HepG2 (cell line): ENCODE measurements at regions not wholly inside any gene's neighbourhood (a gene's known extent, or its start where the extent isn't known, plus 50 kb on each side); places are given as distances from the start of the nearest gene placed in this dataset.
"Not testable (repeated sequence)": the region's sequence is repeated elsewhere in the genome, so short reads cannot be mapped to it uniquely, and the experiment has no call there.

Source experiments
- ATAC-seq: fragments of 200-7000 bp; cut with Tn5 transposase; 3 replicates; pipeline ENCODE4 v1.9.1; 2020; ENCODE audit warnings: mild to moderate bottlenecking, moderate library complexity
- BruUV-seq: library from RNA; stranded (reverse); fragments of 400-500 nt; replicated peaks from 2 replicates; lab custom pipeline; 2021; lab: Mats Ljungman, UMichigan
- CTCF ChIA-PET: fragments of 300-600 bp; formaldehyde crosslinking; extraction: SDS; loops from one replicate; lab custom pipeline; 2021; ENCODE audit warnings: low total read pairs, inconsistent platforms, low intra/inter-chr PET ratio; lab: Yijun Ruan, JAX
- POLR2A ChIA-PET: fragments of 350-600 bp; sonication (Branson Sonifier 250); formaldehyde crosslinking; loops from one replicate; lab custom pipeline; 2020; ENCODE audit warnings: antibody characterized with exemption, inconsistent platforms; lab: Yijun Ruan, JAX
- DNase-seq: peaks from one replicate; pipeline ENCODE4 v3.0.0-alpha.2; 2015; ENCODE audit warnings: low spot score
- FAIRE-seq: peaks from 3 replicates; lab custom pipeline; 2011; peaks lifted over from hg19 to GRCh38; lab: Jason Lieb, UNC
- H2AFZ ChIP-seq: one replicate; pipeline ENCODE4 v1.6.1; 2011; ENCODE audit warnings: low read length, inconsistent platforms
- H3K27ac ChIP-seq: fragments of 300-600 bp; 3 replicates; pipeline ENCODE4 v1.8.0; 2011; ENCODE audit warnings: mixed run types, mild to moderate bottlenecking, mixed read lengths, low read length, inconsistent platforms; ENCODE audit not compliant: insufficient read depth; ENCODE audit errors: extremely low read length
- H3K27me3 ChIP-seq, 2 experiments: fragments of 200-600 bp in 1 of 2; 2 replicates in 1 of 2; 3 replicates in 1 of 2; pipeline versions ENCODE4 v1.6.0 to v1.8.0; 2011; ENCODE audit warnings: low read length in 2 of 2, mild to moderate bottlenecking in 2 of 2, moderate library complexity in 2 of 2, inconsistent platforms in 1 of 2; ENCODE audit not compliant: insufficient read depth in 2 of 2, control insufficient read depth in 1 of 2
- H3K36me3 ChIP-seq, 2 experiments: fragments of 200-600 bp in 1 of 2; replicated peaks in 1 of 2; 2 replicates in 1 of 2; 3 replicates in 1 of 2; pipeline versions ENCODE4 v1.5.1 to v1.8.0; 2011; ENCODE audit warnings: low read length in 2 of 2, inconsistent platforms in 1 of 2; ENCODE audit not compliant: insufficient read depth in 2 of 2, control insufficient read depth in 1 of 2
- H3K4me1 ChIP-seq: 2 replicates; pipeline ENCODE4 v1.5.1; 2012; ENCODE audit warnings: low read length, inconsistent platforms; ENCODE audit not compliant: insufficient read depth
- H3K4me2 ChIP-seq: 2 replicates; pipeline ENCODE4 v1.6.0; 2011; ENCODE audit warnings: low read depth, low read length, inconsistent platforms
- H3K4me3 ChIP-seq, 3 experiments: fragments of 200-600 bp in 1 of 3; sonication (generic), shearing (Covaris generic) in 1 of 3; replicated peaks in 1 of 3; 2 replicates each; pipeline ENCODE4 v1.5.1; 2011 to 2016; ENCODE audit warnings: low read length in 3 of 3, inconsistent platforms in 2 of 3, low read depth in 2 of 3, mild to moderate bottlenecking in 2 of 3, control low read depth in 1 of 3, mixed read lengths in 1 of 3; ENCODE audit not compliant: insufficient read depth in 1 of 3
- H3K79me2 ChIP-seq: one replicate; pipeline ENCODE4 v1.6.1; 2011; ENCODE audit warnings: low read length, inconsistent platforms; ENCODE audit not compliant: insufficient read depth
- H3K9ac ChIP-seq: 2 replicates; pipeline ENCODE4 v1.6.0; 2011; ENCODE audit warnings: mild to moderate bottlenecking, low read depth, low read length, inconsistent platforms; ENCODE audit not compliant: insufficient read depth
- H3K9me3 ChIP-seq: 2 replicates; pipeline ENCODE4 v1.5.1; 2012; ENCODE audit warnings: mild to moderate bottlenecking, low read length
- H4K20me1 ChIP-seq: 2 replicates; pipeline ENCODE4 v1.6.0; 2011; ENCODE audit warnings: inconsistent platforms, mild to moderate bottlenecking, low read length, moderate library complexity; ENCODE audit not compliant: insufficient read depth
- PRMT3 ChIP-seq: sonication (generic); formaldehyde crosslinking; IDR thresholded peaks from 2 replicates; pipeline ENCODE4 v1.8.1; 2022; ENCODE audit warnings: low read depth, mild to moderate bottlenecking, moderate library complexity, missing genetic modification reagents, borderline replicate concordance
- RBAK ChIP-seq: sonication (generic); formaldehyde crosslinking; IDR thresholded peaks from 2 replicates; pipeline ENCODE4 v1.5.1; 2020; ENCODE audit warnings: mild to moderate bottlenecking, missing genetic modification reagents
- RXRB ChIP-seq: IDR thresholded peaks from 2 replicates; pipeline ENCODE4 v1.6.1; 2016; ENCODE audit warnings: borderline replicate concordance, missing genetic modification reagents, missing compliant biosample characterization
- SATB2 ChIP-seq: sonication (generic); formaldehyde crosslinking; IDR thresholded peaks from 2 replicates; pipeline ENCODE4 v1.5.0; 2020; ENCODE audit warnings: missing genetic modification reagents
- THYN1 ChIP-seq: sonication (generic); formaldehyde crosslinking; IDR thresholded peaks from 2 replicates; pipeline ENCODE4 v1.8.1; 2023; ENCODE audit warnings: low read depth, mild to moderate bottlenecking, moderate library complexity, missing genetic modification reagents, borderline replicate concordance
- ZNF496 ChIP-seq: sonication (generic); formaldehyde crosslinking; IDR thresholded peaks from 2 replicates; pipeline ENCODE4 v1.8.1; 2023; ENCODE audit warnings: mild to moderate bottlenecking, moderate library complexity, missing genetic modification reagents; ENCODE audit not compliant: insufficient replicate concordance
- ZNF75D ChIP-seq: sonication (generic); formaldehyde crosslinking; IDR thresholded peaks from 2 replicates; pipeline ENCODE4 v1.8.1; 2023; ENCODE audit warnings: missing genetic modification reagents, mild to moderate bottlenecking, borderline replicate concordance
- ZNF816 ChIP-seq: sonication (generic); formaldehyde crosslinking; IDR thresholded peaks from 2 replicates; pipeline ENCODE4 v1.8.0; 2022; ENCODE audit warnings: missing genetic modification reagents, mild to moderate bottlenecking, borderline replicate concordance
- ZNF883 ChIP-seq: sonication (generic); formaldehyde crosslinking; IDR thresholded peaks from 2 replicates; pipeline ENCODE4 v1.5.1; 2020; ENCODE audit warnings: mild to moderate bottlenecking, missing genetic modification reagents; ENCODE audit errors: not compliant biosample characterization
- WGBS: methylation state at CpG from one replicate; pipeline ENCODE4 v1.1.6; 2017; ENCODE audit warnings: low lambda C conversion rate; 5-methylcytosine and 5-hydroxymethylcytosine counted together
- in situ Hi-C: cut with HindIII; loops from 2 replicates; pipeline ENCODE4 v1.10.0; 2017; ENCODE audit warnings: low pct_unique_long_range_greater_than_20kb; ENCODE audit not compliant: extremely low pct_ligation_motif_present
- intact Hi-C: fragments of 100-400 bp; cut with micrococcal nuclease; formaldehyde crosslinking; loops from one replicate; pipeline ENCODE4 v1.10.0; 2022; ENCODE audit not compliant: unreplicated experiment
- TF ChIP-seq, protein P1 (sequence below), 2 experiments: fragments of 450-650 bp in 1 of 2; sonication (generic) in 1 of 2; formaldehyde crosslinking; IDR thresholded peaks; 2 replicates each; pipeline versions ENCODE4 v1.5.0 to v1.8.0; 2020 to 2022; ENCODE audit warnings: mild to moderate bottlenecking in 1 of 2, missing genetic modification reagents in 1 of 2
- TF ChIP-seq, protein P2 (sequence below): IDR thresholded peaks from 2 replicates; pipeline ENCODE4 v1.6.1; 2012; ENCODE audit warnings: low read length, improper control_type of control experiment
- TF ChIP-seq, protein P3 (sequence below): IDR thresholded peaks from 2 replicates; pipeline ENCODE4 v1.6.1; 2016

GRCh38 chr3:163552659-163552966 lies 1525.7 kb downstream of the SI start:
- TF ChIP-seq RBAK (no peak), ZNF816 (CRISPR knock-in tag) (no peak), SATB2 (no peak), THYN1 (CRISPR knock-in tag) (no peak), ZNF883 (CRISPR knock-in tag) (no peak), ZNF496 (CRISPR knock-in tag) (no peak), ZNF75D (no peak), PRMT3 (no peak), RXRB (no peak)
- TF ChIP-seq, protein P1, sequence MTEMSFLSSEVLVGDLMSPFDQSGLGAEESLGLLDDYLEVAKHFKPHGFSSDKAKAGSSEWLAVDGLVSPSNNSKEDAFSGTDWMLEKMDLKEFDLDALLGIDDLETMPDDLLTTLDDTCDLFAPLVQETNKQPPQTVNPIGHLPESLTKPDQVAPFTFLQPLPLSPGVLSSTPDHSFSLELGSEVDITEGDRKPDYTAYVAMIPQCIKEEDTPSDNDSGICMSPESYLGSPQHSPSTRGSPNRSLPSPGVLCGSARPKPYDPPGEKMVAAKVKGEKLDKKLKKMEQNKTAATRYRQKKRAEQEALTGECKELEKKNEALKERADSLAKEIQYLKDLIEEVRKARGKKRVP (CRISPR knock-in tag; IDR thresholded peaks at IDR 0.05) = no peak
- TF ChIP-seq, protein P2, sequence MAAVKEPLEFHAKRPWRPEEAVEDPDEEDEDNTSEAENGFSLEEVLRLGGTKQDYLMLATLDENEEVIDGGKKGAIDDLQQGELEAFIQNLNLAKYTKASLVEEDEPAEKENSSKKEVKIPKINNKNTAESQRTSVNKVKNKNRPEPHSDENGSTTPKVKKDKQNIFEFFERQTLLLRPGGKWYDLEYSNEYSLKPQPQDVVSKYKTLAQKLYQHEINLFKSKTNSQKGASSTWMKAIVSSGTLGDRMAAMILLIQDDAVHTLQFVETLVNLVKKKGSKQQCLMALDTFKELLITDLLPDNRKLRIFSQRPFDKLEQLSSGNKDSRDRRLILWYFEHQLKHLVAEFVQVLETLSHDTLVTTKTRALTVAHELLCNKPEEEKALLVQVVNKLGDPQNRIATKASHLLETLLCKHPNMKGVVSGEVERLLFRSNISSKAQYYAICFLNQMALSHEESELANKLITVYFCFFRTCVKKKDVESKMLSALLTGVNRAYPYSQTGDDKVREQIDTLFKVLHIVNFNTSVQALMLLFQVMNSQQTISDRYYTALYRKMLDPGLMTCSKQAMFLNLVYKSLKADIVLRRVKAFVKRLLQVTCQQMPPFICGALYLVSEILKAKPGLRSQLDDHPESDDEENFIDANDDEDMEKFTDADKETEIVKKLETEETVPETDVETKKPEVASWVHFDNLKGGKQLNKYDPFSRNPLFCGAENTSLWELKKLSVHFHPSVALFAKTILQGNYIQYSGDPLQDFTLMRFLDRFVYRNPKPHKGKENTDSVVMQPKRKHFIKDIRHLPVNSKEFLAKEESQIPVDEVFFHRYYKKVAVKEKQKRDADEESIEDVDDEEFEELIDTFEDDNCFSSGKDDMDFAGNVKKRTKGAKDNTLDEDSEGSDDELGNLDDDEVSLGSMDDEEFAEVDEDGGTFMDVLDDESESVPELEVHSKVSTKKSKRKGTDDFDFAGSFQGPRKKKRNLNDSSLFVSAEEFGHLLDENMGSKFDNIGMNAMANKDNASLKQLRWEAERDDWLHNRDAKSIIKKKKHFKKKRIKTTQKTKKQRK = no peak
- TF ChIP-seq, protein P3, sequence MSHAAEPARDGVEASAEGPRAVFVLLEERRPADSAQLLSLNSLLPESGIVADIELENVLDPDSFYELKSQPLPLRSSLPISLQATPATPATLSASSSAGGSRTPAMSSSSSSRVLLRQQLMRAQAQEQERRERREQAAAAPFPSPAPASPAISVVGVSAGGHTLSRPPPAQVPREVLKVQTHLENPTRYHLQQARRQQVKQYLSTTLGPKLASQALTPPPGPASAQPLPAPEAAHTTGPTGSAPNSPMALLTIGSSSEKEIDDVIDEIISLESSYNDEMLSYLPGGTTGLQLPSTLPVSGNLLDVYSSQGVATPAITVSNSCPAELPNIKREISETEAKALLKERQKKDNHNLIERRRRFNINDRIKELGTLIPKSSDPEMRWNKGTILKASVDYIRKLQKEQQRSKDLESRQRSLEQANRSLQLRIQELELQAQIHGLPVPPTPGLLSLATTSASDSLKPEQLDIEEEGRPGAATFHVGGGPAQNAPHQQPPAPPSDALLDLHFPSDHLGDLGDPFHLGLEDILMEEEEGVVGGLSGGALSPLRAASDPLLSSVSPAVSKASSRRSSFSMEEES (CRISPR knock-in tag) = no peak
- no peaks in the 10 kb centered on the region for H3K9me3 ChIP-seq
- H2AFZ ChIP-seq = no peak overlapping the region
- BruUV-seq = no TSS peak
- no peak overlapping the region for H3K27ac ChIP-seq
- H3K79me2 ChIP-seq = no peaks in the 10 kb centered on the region
- no peak overlapping the region for H3K4me3 ChIP-seq
- POLR2A ChIA-PET = no interaction called here
- H4K20me1 ChIP-seq = no peaks in the 10 kb centered on the region
- FAIRE-seq (no peak), DNase-seq (no peak), ATAC-seq (no peak)
- CTCF ChIA-PET = no interaction called here
- H3K9ac ChIP-seq = no peak overlapping the region
- H3K27me3 ChIP-seq = no peaks in the 10 kb centered on the region
- in situ Hi-C loops = no loop called here
- H3K36me3 ChIP-seq = no peaks in the 10 kb centered on the region
- intact Hi-C loops = no loop called here
- H3K4me2 ChIP-seq = no peak overlapping the region
- H3K4me1 ChIP-seq = no peaks in the 10 kb centered on the region
- 76% methylated on average over 17 of the region's 17 CpGs for WGBS

- H2AFZ ChIP-seq, H3K4me1 ChIP-seq, H3K4me3 ChIP-seq, BruUV-seq, H3K36me3 ChIP-seq, POLR2A ChIA-PET, ATAC-seq, FAIRE-seq, in situ Hi-C loops, intact Hi-C loops, CTCF ChIA-PET, H3K79me2 ChIP-seq, H3K4me2 ChIP-seq, H3K27ac ChIP-seq, H3K9ac ChIP-seq, DNase-seq, H3K27me3 ChIP-seq, H3K9me3 ChIP-seq, H4K20me1 ChIP-seq: not testable (repeated sequence)
- 73% methylated on average over 26 of the region's 37 CpGs for WGBS
These were observed 1526.2 kb downstream of the SI start for GRCh38 chr3:163551915-163552658.
